GM21619 (cell line): ENCODE measurements at regions not wholly inside any gene's neighbourhood (a gene's known extent, or its start where the extent isn't known, plus 50 kb on each side); places are given as distances from the start of the nearest gene placed in this dataset.
"Not testable (repeated sequence)": the region's sequence is repeated elsewhere in the genome, so short reads cannot be mapped to it uniquely, and the experiment has no call there.

Source experiments
- ATAC-seq: cut with Tn5 transposase; IDR thresholded peaks from one replicate; pipeline ENCODE4 v1.9.1; 2021; ENCODE audit not compliant: unreplicated experiment

DNA sequence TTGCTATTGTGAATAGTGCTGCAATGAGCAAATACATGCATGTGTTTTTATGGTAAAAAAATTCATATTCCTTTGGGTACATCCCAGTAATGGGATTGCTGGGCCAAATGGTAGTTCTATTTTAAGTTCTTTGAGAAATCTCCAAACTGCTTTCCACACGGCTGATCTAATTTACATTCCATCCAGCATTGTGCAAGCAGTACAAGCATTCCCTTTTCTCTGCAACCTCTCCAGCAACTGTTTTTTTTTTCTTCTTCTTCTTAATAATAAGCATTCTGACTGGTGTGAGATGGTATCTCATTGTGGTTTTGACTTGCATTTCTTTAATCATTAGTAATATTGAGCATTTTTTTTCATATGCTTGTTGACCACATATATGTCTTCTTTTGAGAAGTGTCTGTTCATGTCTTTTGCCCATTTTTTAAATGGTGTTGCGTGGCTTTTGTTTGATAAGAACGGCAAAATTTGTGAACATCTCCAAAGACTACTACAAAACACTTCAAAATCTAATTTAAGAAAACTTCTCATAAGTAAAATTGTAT lies 136.1 kb upstream of the MYO3A start:
- ATAC-seq, result no peak

DNA sequence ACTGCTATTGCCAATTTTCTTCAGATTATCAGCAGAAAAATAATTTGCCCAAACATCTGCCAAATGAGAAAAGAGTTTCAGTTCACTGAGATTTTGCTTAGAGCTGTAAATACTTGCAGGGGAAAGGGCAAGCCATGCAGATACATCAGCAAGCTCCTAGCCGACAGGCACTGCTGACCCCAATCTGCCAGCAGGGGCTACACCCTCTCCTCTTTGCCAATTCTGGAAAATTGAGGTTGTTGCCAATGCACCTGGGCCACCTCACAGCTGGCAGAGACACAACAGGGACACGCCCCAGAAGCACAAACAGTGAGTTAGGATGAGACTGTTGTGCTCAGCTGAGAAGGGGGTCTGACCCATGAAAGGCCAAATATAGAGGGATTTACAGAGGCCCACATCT lies 129.5 kb upstream of the MYO3A start:
- ATAC-seq, result no peak

DNA sequence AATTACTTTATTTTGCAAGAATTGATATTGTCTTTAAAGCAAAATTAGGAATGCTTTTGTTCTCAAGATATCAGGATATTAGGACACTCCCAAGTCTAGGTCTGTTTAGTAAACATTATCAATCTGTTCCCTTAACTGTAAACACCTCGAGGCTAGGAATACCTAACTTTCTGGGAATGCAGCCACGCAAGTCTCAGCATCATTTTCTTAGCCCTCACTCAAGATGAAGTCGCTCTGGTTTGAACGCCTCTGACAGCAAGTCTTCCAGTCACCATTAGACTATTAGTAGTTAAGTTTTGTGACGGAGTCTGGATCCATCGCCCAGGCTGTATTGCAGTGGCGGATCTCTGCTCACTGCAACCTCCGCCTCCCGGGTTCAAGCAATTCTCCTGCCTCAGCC lies 128.0 kb upstream of the MYO3A start:
- no peak for ATAC-seq

DNA sequence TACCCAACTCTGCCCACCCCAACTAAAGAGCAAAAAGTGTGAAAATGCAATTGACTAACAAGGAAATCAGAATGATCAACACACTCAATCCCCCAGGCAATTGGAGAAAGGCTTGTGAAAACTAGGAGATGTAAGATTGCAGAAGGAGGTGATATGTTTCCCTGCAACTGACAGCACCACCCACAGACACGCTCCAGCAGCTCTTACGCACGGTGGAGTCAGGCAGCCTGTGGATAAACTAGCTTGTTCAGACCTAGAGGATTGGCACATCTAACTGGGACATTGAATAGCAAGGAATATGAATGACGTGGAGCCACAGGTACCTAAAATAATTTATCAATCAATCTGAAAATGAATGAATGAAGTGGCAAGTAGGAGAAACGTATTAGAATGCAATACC lies 125.7 kb upstream of the MYO3A start:
- ATAC-seq, result no peak

DNA sequence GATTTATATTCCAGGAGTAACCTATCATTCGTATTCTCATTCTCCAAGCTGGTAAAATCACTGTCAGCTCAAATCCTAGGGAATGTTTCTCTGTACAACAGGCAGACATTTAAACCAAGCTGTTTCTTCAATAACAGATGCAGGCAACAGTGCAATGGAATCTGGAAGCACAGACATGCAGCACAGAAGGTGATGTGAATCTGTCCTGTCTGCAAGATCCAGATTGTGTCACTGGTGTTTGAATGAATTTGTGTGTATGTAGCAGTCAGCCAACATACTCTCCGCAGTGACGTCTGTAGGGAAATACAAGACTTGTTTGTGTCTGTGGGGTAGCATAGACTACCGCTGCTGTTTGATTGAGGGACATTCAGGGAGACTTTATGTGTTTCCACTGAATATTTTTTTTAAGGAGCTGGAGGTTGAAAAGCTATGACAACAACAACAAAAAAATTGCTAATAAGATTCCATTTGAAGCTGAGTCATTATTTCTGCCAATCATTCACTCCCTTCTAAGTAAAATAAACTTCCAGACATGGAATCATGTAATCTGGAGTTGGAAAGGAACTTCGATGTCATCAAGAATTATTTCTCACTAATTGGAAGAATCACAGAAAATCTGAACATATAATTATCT lies 122.9 kb upstream of the MYO3A start:
- ATAC-seq, result no peak

DNA sequence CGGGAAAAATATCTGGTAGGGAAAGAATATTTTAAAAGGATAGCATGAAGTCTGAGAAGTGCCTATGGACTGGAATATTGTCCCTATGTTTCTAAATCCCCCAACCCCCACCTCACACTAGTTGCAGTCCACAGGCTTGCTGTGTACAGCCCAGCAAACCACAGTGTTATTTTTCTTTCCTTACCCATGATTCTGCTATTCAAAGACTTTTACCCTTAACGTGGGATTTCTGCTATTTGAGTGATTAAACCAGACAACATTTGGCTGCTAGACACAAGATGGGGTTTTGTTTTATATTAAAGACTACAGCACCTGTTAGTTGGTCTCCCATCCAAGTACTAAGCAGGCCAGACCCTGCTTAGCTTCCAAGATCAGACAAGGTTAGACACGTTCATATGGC lies 120.5 kb upstream of the MYO3A start:
- no peak for ATAC-seq

DNA sequence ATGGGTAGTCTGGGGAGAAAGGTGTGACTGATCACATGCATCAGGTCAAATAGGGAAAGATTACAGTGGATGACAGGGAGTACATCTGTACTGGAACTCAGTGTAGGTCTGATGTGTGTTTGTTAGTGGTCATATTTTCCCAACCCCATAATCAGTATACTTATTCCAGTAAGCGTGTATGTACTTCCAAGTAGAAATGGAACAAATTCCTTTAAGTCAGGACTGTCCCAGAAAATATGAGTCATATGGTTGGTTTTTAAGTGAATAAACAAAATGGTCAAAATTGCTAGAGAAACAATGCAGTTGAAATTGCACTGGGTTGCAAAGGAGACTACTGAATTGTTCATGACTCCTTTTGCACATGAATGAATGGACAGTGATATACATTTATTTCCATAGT lies 118.8 kb upstream of the MYO3A start:
- ATAC-seq, result no peak

DNA sequence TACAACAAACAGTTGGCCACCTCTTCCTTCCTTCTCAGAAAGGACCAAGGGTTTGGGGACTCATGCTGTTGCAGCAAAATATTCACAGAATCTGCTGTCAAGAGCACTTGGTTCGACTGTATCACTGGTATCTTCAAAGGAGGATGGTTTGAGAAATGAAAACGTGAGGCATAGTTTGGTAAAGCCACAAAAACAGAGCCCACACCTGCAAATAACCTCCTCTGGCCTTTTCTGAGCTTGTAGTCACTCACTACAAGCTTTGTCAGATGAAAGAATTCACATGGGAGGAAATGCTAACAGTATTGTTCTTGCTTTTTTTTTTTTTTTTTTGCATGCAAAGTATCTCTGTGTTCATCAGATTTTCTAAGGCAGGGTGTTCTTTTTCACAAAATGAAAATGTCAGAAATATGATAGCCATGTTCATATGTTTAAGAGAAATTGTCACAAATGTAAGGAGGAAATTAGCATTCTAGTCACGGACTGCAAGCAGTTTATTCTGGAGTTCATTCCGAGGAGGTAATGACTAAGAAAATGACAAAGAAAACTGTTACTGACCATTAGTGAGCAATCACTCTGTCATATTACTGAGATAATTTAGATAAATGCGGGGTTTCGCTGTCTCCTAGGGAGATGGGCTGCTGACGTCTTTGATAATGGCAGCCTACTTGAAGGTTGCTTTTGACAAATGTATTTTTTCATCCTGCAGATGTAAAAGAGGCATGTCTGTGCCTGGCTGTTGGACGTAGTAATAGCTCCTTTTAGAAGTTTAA lies 117.8 kb upstream of the MYO3A start:
- ATAC-seq, result no peak

DNA sequence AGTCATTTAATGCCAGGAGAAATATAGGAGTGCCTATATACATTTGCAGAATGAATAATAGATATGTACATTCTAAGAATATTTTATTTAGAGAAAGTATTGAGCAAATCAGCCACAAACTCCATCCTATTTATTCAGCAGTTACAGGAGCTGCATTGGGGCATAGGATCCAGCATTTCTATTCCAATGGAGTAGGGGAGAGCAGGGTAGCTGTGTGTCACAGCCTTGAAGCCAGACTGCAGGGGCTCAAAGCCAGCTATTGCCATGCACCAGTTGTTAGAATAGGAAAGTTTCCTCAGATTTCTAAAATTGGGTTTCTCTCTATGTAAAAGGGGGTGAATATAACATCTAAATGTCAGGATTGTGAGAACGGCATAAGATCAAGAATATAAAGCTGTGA lies 116.8 kb upstream of the MYO3A start:
- ATAC-seq, result no peak

DNA sequence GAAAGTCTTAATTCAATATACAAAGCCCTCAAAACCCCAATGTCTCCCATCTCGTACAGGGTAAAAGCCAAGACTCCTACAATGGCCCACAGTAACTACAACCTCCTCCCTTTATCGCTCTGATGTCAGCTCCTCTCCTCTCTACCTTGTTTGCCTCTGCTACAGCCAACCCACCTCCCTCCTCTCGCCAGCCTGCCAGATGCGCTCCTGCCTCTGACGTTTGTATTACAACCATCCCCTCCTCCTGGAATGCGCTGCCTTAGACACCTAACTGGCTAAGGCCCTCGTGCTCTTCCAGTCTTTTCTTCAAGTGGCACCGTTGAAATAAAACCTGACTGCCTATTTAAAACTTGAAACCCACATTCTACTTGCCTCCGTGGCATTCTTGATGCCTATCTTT lies 115.3 kb upstream of the MYO3A start:
- no peak for ATAC-seq

DNA sequence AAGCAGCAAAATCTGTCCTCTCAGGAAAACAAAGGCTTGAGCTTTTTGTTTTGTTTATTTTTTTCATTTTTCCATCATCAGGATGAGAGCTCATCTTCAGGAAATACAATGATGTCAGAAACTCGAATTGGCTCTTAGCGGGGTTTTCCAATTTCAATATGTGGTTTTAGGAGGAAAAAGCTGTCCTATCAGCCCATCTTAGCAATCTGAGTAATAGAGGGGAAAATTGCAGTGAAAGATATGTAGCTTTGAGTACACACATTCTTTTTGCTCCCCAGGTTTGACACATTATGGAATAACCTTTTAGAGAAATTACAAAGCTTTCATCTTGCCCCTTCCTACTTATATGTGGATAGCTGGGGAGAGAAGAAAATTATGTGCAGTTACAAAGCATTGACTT lies 113.6 kb upstream of the MYO3A start:
- ATAC-seq, result no peak

DNA sequence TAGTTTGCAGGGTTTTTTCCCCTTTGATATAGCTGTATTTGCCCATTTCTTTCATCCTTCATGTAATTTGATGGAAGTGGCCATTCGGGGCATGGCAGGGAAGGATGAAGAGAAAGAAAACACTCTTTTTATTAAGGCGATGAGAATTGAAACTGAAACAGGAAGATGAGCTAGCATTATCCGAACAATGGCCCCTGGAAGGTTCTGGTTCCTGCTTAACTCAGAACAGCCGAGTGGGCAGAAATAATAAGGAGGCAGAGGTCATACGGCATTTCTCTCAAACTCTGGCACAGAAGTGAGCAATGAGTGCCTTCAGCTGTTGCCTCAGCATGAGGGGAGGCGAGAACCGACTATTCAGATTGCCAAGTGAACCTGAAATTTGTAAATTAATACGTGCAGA lies 113.2 kb upstream of the MYO3A start:
- no peak for ATAC-seq

DNA sequence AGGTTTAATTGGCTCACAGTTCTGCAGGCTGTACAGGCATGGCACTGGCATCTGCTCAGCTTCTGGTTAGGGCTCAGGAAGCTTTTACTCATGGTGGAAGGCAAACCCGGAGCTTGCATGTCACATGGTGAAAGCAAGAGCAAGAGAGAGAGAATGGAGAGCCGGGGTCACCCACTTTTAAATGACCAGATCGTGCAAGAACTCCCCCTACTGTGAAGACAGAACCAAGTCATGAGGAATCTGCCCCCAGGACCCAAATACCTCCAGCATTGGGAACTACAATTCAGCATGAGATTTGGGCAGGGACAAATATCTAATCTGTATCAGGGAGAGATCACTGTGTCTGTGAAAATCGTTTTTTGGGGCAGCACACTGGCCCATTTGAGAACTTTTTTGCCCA lies 110.0 kb upstream of the MYO3A start:
- no peak for ATAC-seq

DNA sequence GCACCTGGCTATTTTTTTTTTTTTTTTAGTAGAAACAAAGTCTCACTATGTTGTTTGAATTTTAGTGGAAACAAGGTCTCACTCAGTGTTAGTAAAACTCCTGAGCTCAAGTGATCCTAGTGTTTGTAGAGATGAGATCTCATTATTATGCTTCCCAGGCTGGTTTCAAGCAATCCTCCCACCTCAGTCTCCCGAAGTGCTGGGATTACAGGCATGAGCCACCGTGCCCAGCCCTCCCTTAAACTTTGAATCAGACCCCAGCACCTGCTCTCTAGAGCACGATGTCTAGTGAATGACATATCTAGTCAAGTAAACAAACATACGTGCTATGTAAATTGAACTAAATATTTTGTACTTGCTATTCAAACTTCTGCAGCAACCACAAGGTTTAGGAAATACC lies 105.6 kb upstream of the MYO3A start:
- ATAC-seq, result no peak

DNA sequence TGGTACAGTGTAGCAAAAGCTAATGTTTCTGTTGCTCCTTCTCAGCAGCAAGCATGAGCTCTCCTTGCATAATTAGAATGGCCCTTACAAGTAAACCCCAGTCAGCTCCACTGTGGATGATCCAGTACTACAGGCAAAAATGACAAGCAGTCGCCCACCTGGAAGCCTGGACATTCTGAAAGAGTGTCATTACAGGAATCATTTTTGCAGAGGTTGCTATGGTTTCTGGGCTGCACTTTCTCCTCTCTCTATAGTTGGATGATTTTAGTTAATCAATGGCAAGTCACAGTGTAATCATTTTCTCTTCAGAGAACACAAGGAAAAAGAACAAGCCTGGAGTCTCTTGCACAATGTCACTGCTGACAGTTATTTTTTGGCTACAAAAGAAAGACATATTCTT lies 102.9 kb upstream of the MYO3A start:
- ATAC-seq, result no peak

DNA sequence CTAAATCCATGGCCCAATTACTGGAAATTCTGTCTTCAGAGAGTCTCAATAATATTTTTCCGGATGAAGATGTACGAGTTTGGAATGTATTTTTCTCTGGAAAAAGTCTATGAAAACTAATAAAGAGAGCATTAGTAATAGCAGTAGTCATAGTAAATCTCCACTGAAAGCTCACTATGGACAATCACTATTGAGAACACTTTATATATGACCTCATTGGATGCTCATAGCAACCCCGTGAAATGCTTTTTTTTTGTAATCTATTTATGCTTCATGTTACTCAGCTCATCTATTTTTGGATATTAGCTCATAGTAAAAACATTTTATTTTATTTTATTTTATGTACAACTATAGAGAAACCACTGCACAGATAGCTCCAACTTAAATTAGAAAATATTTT lies 94.3 kb upstream of the MYO3A start:
- ATAC-seq, result no peak

DNA sequence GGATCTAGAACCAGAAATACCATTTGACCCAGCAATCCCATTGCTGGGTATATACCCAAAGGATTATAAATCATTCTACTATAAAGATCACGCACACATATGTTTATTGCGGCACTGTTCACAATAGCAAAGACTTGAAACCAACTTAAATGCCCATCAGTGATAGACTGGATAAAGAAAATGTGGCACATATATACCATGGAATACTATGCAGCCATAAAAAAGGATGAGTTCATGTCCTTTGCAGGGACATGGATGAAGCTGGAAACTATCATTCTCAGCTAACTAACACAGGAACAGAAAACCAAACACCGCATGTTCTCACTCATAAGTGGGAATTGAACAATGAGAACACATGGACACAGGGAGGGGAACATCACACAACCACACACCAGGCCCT lies 93.2 kb upstream of the MYO3A start:
- not testable (repeated sequence) for ATAC-seq

DNA sequence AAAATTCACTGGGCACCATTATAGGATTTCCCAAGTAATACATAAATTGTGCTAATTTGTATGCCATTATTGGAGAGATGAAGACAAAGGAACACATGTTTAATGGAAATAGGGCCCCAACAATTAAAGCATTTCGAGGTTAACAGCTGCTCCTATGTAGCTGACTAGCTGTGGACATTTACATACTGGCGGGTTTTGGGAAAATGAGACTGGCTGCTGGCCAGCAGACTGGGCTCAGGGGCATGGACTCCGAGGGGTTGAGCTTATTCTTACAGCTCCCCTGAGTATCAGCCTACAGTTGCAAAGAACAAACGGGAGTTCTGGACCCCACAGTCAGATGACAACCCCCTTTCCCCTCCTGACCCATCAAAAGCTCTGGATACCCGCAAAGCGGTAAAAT lies 91.9 kb upstream of the MYO3A start:
- ATAC-seq, result no peak

DNA sequence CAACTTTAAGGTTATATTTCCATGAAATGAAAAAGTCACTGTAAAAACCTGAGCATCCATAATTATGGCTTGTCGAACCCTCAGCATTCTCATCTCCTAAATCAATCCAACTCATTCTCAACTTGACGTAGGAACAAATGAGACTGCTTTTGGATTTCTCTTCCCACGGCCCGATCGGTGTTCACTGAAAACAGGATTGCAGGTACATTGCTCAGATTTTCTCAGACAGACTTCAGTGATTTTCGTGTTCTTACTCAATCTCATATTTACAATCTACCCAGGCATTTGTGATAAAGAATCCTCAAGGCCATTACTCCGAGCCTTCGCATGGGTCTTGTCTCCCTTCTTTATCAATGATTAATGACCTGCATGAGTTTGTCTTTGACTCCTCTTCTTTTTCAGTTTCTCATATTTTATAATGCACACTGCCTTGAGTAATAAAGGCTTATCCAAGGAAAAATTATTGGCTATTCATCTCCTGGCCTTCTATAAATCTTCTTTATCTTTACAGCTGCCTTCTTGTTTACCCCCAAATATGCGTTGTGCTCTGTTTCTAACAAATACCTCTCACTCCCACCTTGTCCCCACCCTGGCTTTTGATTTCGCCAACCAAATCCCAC lies 90.4 kb upstream of the MYO3A start:
- ATAC-seq, result no peak

DNA sequence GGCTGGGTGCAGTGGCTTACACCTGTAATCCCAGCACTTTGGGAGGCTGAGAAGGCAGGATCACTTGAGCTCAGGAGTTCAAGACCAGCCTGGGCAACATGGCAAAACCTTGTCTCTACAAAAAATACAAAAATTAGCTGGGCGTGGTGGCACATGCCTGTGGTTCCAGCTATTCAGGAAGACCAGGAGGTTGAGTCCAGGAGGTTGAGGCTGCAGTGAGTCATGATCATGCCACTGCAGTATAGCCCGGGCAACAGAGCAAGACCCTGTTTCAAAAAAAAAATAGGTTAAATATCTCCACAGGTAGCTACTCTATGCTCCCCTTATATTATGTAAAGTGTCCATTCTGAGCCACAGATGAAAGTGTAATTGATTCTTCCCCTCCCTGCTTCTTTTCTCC lies 89.3 kb upstream of the MYO3A start:
- not testable (repeated sequence) for ATAC-seq

DNA sequence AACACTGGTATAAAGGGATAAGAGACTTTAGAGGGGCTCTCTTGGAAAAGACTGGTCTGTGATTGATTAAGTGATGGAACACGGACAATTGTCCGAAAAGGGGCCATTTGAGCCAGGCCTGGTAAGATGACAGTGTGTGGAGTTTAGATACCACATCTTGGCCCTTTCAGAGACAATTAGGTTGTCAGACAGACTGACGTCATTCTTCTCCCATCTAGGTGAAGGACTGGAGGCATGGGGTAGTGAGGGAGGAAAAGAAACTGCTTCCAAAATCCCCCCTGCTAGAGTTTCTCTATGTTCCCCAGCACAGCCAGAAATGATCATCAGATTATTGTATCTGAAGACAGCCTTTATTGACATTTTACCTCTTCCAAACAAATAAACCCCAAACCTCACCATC lies 84.8 kb upstream of the MYO3A start:
- no peak for ATAC-seq

DNA sequence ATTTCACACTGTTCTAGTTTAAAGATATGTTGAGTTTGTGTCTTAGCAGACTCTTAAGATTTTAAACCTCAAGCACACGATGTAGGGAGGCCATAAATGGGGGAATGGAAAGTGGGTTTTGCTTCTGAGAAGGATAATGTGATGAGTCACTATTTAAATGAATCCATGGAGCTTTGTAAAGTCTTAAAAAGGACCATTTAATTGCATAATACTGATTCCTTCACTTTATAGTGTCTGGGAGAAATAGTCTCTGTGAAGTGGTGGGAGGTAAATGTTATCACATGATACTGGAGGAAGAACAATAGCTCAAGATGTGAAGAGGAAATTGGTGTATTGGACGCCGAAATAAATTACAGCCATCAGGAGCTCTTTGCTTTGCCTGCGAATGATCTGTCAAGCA lies 84.0 kb upstream of the MYO3A start:
- ATAC-seq, result no peak
